ENCODE measurements at regions not wholly inside any gene's neighbourhood (a gene's known extent, or its start where the extent isn't known, plus 50 kb on each side); places are given as distances from the start of the nearest gene placed in this dataset.

DNA sequence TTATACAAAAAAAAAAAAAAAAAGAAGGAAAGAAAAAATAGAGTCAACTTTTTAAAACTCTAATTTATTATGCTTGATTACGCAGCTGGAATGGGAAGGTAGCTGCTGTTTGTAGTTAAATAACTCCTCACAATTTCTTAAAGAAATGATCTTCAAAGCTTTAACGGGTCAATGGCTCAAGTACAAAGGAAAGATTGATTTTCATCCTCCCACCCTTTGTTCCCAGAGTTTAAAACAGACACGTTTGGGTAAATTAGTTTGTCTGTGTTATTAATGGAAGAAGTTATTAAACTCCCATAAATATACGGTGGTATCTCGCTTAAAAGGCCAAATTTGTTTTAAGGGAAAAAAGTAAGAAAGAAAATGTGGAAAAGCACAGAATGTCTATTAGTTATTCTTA lies 179.3 kb downstream of the EMX2 start:
- TF ChIP-seq, protein P1, sequence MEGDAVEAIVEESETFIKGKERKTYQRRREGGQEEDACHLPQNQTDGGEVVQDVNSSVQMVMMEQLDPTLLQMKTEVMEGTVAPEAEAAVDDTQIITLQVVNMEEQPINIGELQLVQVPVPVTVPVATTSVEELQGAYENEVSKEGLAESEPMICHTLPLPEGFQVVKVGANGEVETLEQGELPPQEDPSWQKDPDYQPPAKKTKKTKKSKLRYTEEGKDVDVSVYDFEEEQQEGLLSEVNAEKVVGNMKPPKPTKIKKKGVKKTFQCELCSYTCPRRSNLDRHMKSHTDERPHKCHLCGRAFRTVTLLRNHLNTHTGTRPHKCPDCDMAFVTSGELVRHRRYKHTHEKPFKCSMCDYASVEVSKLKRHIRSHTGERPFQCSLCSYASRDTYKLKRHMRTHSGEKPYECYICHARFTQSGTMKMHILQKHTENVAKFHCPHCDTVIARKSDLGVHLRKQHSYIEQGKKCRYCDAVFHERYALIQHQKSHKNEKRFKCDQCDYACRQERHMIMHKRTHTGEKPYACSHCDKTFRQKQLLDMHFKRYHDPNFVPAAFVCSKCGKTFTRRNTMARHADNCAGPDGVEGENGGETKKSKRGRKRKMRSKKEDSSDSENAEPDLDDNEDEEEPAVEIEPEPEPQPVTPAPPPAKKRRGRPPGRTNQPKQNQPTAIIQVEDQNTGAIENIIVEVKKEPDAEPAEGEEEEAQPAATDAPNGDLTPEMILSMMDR (IDR thresholded peaks at IDR 0.05): no peak

DNA sequence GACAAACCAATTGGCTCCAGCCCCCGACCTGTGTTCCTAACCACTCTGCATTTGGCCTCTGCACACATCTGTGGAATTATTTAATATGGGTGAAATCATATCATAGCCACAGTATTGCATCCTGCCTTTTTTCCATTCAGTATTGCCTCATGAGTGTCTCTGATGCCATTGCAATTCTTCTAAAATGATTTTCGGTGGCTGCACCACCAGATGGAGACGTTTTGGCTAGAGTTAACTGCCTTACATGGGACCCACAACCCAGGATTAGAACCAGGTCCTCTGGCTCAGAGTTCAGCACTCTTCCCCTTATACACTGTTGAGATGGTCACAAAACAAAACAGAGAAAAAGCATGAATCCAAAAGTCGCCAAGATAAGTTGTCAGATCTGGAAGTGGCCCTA lies 180.8 kb downstream of the EMX2 start:
- TF ChIP-seq, protein P1 (IDR thresholded peaks at IDR 0.05): no peak

DNA sequence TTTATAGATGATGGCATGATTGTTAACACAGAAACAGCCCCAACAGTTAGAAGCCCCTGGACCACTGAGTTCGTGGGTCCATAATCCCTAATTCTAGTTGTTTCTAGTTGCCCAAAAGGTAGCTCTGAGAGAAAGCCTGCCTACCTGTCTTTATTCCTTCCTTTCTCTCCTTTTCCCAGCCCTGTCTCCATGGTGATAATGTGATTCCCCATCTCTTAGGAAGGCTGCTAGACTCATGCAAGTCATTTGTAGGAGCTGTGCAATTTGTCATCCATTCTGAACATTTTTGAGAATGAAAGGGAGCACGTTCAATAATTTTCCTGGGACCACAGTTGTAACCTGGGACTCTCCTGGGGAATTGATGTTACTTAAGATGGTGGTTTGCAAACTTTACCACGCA lies 183.4 kb downstream of the EMX2 start:
- TF ChIP-seq, protein P1 (IDR thresholded peaks at IDR 0.05): no peak

DNA sequence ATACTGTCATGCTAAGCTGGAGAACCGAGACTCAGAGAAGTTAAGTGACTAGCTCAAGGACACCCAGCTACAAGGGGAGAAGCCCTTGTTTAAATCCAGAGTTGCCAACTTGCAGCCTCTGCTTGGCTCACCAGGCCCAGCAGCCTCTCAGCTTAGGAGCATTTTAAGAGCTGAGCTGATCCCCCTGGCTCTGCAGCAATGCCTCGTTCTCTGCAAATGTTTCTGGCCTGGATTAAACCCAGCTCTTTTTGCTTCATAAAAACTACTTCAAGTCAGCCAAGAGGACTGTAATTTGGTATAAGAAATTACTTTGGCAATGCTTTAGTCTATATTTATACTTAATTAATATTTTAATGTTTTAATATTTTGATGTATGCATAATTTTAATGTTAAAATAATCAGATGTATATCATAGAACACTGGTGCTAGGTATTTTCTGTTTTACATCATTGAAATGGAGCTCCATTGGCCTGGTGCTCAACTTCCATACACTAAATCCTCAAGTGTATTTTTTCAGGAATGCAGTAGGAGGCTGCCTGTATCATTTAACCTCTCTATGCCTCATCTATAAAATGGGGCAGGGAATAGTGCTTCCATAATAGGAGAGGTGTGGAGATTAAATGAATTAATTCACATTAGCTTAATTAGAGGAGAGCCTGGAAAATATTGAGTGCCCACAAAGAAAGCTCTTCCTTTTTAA lies 184.2 kb downstream of the EMX2 start:
- TF ChIP-seq, protein P1 (IDR thresholded peaks at IDR 0.05): no peak

DNA sequence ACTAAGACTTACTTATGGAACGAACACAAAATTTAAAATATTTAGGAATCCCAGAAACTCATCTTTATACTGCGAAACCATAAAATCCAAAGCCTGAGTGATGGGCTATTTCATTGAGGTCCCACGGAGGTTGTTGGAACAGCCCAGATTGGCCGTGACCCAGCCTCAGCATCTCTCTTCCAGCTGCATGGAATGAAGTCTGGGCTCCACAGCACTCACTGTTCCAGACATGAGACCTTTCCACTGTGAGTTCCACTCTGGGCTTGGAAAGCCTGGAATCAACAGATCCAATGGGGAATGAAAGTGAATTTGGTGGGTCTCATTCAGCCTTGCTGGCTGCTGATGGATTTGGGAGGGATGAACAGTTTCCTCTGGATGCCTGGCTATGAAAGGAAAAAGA lies 184.9 kb downstream of the EMX2 start:
- TF ChIP-seq, protein P1 (IDR thresholded peaks at IDR 0.05): no peak

DNA sequence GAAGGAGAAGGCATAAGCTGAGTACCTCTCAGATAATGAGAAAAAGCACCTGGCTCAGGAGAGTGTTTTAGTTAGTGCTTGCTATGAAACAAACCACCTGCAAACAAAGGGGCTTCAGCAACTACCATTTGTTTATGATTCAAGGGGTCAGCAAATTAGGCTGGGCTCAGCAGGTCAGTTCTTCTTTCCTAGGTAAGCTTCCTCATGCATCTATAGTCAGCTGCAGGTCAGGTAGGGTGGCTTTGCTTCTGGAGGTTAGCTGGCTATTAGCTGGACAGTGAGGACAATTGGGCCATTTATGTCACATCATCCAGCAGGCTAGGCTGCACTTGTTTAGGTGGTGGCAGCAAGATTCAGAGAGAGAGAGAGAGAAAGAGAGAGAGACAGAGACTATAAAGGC lies 185.5 kb downstream of the EMX2 start:
- TF ChIP-seq, protein P1 (IDR thresholded peaks at IDR 0.05): no peak

DNA sequence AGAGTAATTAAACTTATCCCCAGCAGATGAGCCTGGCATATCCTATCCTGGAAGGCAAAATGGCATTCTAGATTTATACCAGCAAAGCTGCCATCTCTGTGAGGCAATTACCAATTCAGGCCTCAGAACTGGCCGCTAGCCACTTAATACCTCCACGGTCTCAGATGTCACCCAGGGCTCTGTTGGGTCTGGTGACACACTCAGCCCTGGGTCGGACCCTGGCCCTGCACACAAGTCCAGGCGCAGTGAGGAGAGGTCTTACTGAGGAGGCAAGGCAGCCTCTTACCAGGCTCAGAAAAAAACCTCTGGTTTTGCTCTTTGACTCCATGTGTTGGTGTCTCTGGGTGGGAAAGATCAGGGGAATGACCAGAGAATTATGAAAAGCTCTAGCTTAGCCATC lies 186.6 kb downstream of the EMX2 start:
- TF ChIP-seq, protein P1 (IDR thresholded peaks at IDR 0.05): no peak
